LNCaP clone FGC (cell line): ENCODE measurements at regions not wholly inside any gene's neighbourhood (a gene's known extent, or its start where the extent isn't known, plus 50 kb on each side); places are given as distances from the start of the nearest gene placed in this dataset.

Experiments used
- DNase-seq: peaks from one replicate; pipeline ENCODE4 v3.0.0-alpha.2; 2011; ENCODE audit warnings: low read depth
- H3K4me3 ChIP-seq: 2 replicates; pipeline ENCODE4 v1.5.1; 2011; ENCODE audit warnings: mild to moderate bottlenecking, low read depth, low read length, control low read depth
- TF ChIP-seq, protein P1 (sequence below): IDR thresholded peaks from 2 replicates; pipeline ENCODE4 v1.5.1; 2012; ENCODE audit warnings: mild to moderate bottlenecking; ENCODE audit not compliant: control insufficient read depth, insufficient read depth; ENCODE audit errors: extremely low read depth

DNA sequence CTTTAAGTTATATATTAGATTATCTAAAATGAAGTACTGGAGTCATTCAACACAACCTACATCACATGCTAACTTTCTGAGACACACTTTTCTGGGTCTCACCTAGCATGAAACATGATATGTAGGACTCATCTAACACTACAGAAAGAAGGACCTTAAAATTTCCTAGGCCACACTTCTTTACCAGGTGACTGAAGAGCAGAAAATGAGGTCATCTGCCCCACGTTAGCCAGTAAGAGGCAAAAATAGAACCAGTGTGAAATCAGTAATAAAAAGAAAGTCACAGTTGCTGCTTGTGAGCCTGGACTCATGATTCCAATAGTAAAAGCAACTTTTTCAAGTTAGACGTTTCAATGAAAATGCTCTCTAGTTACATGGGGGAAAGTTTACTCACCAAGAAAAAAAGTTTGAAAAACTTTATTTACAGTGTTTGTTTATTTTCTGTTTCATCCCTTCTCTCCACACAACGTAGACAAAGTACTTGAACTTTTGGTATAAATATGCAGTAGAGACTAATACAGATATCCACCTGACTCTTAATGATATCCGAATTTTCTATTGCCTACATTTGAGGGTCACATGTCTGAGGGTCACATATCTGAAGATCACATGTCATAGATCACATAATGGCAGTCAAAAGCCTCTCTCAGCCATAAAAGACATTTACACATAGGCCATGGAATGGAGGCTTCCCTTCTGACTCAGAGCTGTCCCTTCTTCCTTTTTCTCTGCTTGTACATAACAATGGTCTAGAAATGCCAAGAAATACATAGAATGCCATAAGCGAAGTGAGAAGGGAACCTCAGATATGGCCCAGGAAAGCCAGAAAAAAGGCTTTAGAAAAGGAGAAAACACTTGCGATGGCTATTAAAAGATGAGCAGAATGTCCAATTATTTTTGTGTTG is 362.9 kb downstream of the ZEB2 start:
- TF ChIP-seq, protein P1, sequence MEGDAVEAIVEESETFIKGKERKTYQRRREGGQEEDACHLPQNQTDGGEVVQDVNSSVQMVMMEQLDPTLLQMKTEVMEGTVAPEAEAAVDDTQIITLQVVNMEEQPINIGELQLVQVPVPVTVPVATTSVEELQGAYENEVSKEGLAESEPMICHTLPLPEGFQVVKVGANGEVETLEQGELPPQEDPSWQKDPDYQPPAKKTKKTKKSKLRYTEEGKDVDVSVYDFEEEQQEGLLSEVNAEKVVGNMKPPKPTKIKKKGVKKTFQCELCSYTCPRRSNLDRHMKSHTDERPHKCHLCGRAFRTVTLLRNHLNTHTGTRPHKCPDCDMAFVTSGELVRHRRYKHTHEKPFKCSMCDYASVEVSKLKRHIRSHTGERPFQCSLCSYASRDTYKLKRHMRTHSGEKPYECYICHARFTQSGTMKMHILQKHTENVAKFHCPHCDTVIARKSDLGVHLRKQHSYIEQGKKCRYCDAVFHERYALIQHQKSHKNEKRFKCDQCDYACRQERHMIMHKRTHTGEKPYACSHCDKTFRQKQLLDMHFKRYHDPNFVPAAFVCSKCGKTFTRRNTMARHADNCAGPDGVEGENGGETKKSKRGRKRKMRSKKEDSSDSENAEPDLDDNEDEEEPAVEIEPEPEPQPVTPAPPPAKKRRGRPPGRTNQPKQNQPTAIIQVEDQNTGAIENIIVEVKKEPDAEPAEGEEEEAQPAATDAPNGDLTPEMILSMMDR = no peak
- no peak for DNase-seq
- no peak overlapping the region for H3K4me3 ChIP-seq

DNA sequence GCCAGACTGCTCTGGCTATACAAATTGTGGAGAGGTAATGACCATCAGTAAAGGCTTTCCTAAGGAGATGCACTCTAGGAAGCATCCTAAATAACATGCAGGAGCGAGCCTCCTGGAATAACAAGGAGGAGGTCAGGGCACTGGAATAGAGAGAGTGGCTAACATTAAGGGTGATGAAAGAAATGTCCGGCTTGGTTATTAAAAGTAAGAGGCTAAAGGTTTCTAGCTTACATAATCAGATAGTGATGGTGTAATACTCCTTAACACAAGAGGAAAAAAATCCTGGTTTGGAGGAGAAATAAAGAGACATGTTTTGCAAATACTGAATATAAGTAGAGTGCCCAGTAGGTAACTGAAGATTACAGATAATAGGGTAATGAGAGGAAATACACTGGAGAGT is 365.7 kb downstream of the ZEB2 start:
- TF ChIP-seq, protein P1 = no peak
- H3K4me3 ChIP-seq = no peak overlapping the region
- DNase-seq = no peak

DNA sequence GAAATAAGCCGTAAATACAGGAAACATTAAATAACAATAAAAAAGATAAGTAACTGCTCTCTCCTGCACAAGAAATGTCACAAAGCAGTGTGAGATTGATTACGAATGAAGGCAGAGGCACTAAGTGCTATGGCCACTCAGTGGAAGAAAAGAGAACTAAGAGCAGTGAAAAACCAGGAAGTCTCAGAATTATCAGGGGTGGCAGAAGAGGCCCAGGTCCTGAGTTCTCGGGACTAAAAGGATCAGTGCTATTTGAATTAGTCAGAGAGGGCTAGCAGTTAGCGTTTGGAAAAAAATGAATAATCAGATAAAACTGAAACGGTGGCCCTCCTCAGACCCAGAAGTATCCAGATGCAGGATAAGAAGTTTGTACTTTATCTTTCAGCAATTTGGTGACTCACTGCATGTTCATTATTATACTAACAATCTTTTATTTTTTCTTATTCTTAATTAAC is 367.1 kb downstream of the ZEB2 start:
- TF ChIP-seq, protein P1 = no peak
- no peak for DNase-seq
- H3K4me3 ChIP-seq = no peak overlapping the region

- no peak for DNase-seq
- no peak overlapping the region for H3K4me3 ChIP-seq
- TF ChIP-seq, protein P1 = no peak
Observed at GRCh38 chr2:144151851-144152250, 368.1 kb downstream of the ZEB2 start.

DNA sequence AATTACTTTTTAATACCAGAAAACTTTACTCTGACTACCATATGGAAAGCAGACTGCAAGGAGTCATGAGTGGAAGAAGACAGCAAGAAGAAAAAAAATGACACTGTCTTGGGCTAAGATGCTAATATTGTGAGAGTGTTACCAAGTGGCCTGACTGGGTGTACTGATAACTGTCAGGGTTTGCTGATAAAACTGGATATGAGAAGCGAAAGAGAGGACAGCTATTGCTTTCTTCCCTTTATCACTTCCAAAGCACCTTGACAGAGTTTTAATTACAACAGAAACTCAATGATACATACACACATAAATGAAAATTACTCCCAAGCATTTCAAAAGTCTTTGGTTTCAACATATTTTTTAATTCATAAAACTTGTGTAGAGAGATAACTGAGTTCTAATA is 368.5 kb downstream of the ZEB2 start:
- no peak for DNase-seq
- no peak overlapping the region for H3K4me3 ChIP-seq
- TF ChIP-seq, protein P1 = no peak

DNA sequence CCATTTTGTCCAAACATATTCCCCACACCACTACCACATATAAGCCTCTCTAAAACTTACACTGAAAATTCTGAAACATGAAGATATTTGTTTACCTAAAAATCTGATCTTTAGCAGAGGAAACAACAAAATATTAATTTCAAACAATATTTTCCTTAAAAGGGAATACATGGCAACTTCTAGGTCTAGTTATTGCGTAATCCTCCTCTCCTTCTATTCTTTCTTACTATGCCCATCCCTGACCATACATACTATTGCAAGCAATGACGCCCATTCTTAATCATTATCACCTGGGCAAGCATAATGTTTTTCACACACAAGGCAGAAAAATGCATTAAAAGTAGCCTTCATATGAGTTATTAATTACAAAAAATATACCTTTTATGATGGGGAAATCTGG is 372.6 kb downstream of the ZEB2 start:
- TF ChIP-seq, protein P1 = no peak
- H3K4me3 ChIP-seq = no peak overlapping the region

More for the DNA sequence above, 372.6 kb downstream of the ZEB2 start:
- no peak for DNase-seq
